Sciatic nerve (tissue), 2 donors: ENCODE measurements at regions not wholly inside any gene's neighbourhood (a gene's known extent, or its start where the extent isn't known, plus 50 kb on each side); places are given as distances from the start of the nearest gene placed in this dataset.
A peak's percentile ranks its signal among the peaks of the same experiment; 100 is the strongest.
"Not testable (repeated sequence)": the region's sequence is repeated elsewhere in the genome, so short reads cannot be mapped to it uniquely, and the experiment has no call there.

Source experiments
- ATAC-seq: fragments of 200-7000 bp; cut with Tn5 transposase; one replicate; pipeline ENCODE4 v1.9.1; 2020; ENCODE audit warnings: mild to moderate bottlenecking, moderate library complexity
- DNase-seq: peaks from one replicate; pipeline ENCODE4 v3.0.0-alpha.2; 2020; ENCODE audit warnings: low spot score
- intact Hi-C: fragments of 100-400 bp; cut with DNase I; formaldehyde crosslinking; loops from one replicate; pipeline ENCODE4 v1.14.2; 2022
- donor health status: DM: no; HTN: no; CAD: no.
- donor health status: DM: no; HTN: no; CAD: no.

DNA sequence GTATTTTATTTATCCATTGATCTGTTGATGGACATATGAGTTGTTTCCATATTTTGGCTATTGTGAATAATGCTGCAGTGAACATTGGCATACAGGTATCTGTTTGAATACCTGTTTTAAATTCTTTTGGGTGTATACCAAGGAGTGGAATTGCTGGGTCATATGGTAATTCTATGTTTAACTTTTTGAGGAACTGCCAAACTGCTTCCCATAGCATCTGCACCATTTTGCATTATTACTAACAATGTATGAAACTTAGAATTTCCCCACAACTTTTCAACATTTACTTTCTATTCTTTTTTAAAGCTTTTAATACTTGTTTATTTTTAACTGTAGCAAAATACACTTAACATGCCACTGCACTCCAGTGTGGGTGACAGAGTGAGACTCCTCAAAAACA lies 57.0 kb upstream of the MSN start:
- ATAC-seq (no peak), DNase-seq (no peak)
- intact Hi-C loops = no loop called here

DNA sequence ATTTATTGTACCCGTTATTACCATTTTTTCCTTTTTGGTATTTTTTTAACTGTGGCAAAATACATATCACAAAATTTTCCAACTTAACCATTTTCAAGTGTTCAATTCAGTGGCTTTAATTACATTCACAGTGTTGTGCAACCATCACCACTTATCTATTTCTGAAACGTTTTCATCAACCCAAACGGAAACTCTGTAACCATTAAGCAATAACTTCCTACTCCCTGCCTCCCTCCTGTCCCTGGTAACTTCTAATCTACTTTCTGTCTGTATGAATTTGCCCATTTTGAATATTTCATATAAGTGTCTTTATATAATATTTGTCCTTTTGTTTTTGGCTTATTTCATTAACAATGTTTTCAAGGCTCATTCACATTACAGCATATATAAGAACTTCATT lies 57.4 kb upstream of the MSN start:
- ATAC-seq (peak; percentile 51), DNase-seq (no peak)
- intact Hi-C loops = no loop called here

DNA sequence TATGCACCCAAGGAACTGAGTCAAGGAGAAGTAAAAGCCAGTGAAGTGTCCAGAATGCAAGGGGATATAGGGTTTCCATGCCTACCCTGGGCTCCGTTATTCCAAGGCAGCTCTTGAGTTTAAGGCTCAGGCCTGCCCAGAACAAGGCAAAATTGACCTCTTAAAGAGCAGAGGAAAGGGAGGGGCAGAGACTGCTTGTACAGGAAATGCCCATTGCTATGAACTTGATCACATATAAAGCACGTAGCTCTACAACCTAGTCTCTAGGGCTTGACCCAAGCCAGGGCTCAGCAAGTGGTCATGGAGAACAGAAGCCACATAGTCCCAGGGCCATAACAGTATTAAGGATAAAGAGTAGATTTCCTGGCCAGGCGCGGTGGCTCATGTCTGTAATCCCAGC lies 58.2 kb upstream of the MSN start:
- intact Hi-C loops = no loop called here
- ATAC-seq (no peak), DNase-seq (no peak)

GRCh38 chrX:65608026-65608425 lies 59.4 kb upstream of the MSN start:
- intact Hi-C loops = no loop called here
- DNase-seq (no peak), ATAC-seq (no peak)

- ATAC-seq (no peak), DNase-seq (no peak)
- intact Hi-C loops = no loop called here
Measured at GRCh38 chrX:65607070-65607742, 60.2 kb upstream of the MSN start.

GRCh38 chrX:65602221-65602560 lies 65.3 kb upstream of the MSN start:
- intact Hi-C loops = no loop called here
- no peak for ATAC-seq
- no peak for DNase-seq

DNA sequence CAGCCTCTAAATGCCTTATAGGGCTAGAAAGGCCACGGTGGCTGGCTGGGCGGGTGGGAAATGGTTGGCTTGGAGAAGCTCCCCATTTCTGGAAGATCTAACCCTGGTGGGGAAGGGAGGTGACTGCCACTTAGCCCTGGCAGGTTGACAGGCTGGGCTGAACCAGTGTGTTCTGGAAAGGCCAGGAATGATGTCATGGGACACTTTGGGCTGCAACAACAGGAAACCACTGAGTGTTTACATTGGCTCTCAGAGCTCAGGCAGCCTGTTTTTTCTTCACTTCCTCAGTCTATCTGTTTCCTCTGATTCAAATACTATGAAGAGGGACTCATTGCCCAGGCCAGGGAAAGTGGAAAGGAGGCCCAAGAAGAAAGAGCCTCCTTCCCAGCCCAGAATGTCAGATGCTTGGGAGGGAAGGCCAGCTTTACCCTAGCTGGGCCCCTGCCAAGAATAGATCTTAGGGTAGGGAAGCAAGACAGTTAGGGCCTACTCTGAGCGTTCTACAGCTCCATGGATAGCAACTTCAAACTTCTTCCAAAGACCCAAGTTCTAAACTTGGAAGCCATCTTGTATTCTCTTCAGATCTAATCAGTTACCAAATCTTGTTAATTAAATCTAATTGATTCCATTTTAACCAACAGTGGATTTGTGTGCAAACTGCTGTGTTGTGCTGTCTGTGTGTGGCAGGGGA lies 65.8 kb upstream of the MSN start:
- peak; percentile 98 for ATAC-seq
- intact Hi-C loops = no loop called here
- peak; percentile 87 for DNase-seq

DNA sequence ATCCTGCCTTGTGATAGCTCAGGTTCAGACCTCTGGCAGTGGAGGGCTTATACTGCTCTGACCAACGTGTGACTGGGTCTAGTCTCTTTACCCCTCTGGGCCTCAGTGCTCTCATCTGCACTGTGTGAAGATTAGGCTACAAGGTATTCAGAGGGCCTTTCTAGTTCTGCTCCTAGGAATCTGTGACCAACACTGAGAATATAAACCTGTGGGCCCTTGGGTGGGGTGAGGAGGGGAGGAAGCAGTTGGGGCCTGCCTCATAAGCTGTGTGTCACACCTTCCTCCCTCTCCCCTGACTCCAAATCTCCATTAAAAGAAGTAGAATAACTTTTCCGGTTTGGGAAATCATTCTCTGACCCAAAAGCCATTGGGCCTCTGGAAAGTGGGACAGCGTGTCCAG lies 66.3 kb upstream of the MSN start:
- intact Hi-C loops = no loop called here
- ATAC-seq = peak; percentile 28
- no peak for DNase-seq

GRCh38 chrX:65600106-65600505 lies 65.5 kb upstream of the LAS1L start:
- intact Hi-C loops = no loop called here
- DNase-seq (no peak), ATAC-seq (no peak)

- intact Hi-C loops = no loop called here
- DNase-seq = no peak
- ATAC-seq = no peak
Measured at GRCh38 chrX:65598559-65599147, 64.1 kb upstream of the LAS1L start.

DNA sequence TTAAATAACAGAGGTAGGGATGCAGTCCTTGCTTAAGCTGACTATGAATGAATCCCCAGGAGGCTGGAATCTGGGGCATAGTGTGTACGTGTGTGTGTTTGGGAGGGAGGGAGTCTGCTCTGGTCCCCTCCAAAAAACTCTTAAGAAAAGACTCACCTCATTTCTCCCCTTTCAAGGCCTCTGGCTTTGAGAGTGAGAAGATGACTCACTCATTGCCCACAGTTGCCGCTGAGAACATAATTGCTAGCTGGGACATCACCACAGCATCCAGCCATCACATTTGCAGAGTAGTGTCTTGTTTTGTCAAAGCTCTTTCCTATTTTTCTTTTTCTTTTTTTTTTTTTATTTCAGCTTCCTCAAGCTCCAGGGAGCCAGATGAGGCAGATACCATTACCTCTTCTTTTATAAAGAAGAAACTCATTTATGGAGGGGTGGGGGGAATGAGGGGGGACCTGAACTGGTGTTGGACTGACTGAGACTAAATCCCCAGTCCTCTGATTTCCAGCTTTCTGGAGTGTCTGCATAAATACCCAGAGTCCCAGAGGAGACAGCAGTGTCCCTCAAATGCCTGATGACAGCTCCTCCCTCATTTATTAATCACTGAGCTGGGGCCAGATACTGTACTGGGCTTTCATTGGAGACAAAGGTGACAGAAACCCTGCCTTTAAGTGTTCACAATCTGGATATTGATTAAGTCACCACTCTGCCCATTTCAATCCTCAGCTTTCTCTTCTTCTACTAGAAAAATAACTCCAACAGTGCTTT lies 61.9 kb upstream of the LAS1L start:
- DNase-seq = no peak
- ATAC-seq = peak; percentile 64
- intact Hi-C loops = no loop called here

GRCh38 chrX:65595460-65595876 lies 60.9 kb upstream of the LAS1L start:
- ATAC-seq (peak; percentile 96), DNase-seq (peak; percentile 99)
- intact Hi-C loops = no loop called here

- no peak for ATAC-seq
- intact Hi-C loops = no loop called here
- DNase-seq = no peak
Measured at GRCh38 chrX:65591206-65591605, 56.6 kb upstream of the LAS1L start.

DNA sequence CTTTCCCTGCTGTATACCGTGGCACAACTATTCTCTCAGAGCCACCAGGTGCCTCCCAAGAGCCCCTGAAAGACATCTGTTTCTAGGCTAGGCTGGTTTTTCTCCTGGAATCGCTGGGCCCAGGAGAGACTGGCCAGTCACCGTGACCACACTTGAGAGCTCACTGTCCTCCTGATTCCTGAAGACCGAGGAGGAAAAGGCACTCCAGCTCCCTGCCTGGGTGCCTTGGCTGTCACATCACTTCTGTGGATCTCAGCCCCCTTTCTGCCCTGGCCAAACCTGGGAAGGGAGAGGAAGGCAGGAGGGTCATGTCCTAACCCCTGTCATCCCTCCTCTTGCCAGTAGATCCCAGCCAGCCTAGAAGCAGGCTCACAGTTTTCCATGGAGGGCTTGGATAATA lies 54.7 kb upstream of the LAS1L start:
- intact Hi-C loops = loop anchor here (10.0 kb wide), 1 partner anchor 395 kb away; no protein-coding TSS in a partner anchor
- ATAC-seq = no peak
- DNase-seq = no peak

DNA sequence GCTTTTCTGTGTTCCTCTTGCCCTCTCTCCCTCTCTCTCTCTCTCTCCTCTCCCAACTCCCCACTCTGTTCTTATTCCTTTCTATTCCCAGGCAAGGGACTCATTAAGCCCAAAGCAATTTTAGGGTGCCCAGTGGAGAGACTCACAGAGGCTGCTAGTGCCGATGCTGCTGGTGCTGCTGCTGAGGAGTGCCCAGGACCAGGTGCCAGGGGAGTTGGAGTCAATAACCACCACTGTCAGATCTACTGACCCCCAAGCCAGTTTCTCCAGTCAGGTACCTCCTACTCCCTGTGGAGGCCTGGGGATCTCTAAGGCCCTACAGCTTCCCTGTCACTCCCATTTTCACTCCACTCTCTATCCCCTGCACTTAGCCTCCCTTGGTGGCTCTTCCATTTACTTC lies 54.2 kb upstream of the LAS1L start:
- peak; percentile 6 for ATAC-seq
- no peak for DNase-seq
- intact Hi-C loops = loop anchor here (10.0 kb wide), 1 partner anchor 396 kb away; no protein-coding TSS in a partner anchor

DNA sequence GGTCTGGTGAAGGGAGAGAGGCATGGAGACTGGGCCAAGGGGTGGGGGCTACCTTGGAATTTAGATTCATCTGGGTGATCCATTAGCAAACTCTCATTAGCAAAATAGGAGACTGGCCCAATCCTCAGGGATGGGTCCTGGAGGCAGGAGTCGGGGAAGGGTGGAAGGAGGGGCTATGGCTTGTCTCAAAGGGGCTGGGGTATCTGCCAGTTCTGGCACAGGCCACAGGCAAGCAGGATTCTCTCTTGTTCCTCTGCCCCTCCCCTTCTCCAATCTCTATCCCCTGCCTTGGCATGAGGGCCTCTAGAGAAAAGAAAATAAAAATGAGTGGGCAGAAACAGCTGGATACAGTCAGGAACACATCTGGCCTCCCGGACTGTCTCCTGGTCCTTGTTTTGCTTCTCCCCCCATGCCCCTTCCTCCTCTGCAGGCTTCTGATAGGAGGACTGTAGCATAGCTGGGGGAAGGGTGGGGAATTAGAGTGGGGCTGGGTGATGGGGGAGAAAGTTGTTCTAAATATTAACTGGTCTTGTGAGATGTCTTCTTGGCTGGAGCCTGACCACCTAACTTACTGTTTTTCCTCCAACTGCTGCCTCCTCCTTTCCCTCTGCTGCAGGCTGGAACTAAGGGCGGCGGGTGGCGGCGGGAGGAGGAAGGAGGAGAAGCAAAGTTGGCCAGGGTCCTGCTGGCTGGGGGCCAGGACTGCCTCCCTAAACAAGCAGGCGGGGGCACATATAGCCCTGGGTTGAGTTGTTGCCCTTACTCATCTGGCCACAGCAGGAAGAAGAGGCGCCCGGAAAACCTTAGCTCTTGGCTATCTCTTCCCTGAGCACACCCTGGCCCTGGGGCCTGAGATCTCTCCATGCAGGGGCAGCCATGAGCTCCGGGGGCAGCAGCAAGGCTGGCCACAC lies 53.3 kb upstream of the LAS1L start:
- intact Hi-C loops = loop anchor here (10.0 kb wide), 1 partner anchor 397 kb away; no protein-coding TSS in a partner anchor
- DNase-seq = peak; percentile 90
- peak; percentile 90 for ATAC-seq

GRCh38 chrX:65586491-65586890 lies 51.9 kb upstream of the LAS1L start:
- ATAC-seq (no peak), DNase-seq (no peak)
- intact Hi-C loops = loop anchor here (10.0 kb wide), 1 partner anchor 398 kb away; no protein-coding TSS in a partner anchor

- intact Hi-C loops = loop anchor here (10.0 kb wide), 1 partner anchor 400 kb away; no protein-coding TSS in a partner anchor
- not testable (repeated sequence) for DNase-seq, ATAC-seq
Measured at GRCh38 chrX:65585226-65585625, 50.6 kb upstream of the LAS1L start.
